ENCODE measurements at regions not wholly inside any gene's neighbourhood (a gene's known extent, or its start where the extent isn't known, plus 50 kb on each side); places are given as distances from the start of the nearest gene placed in this dataset.

DNA sequence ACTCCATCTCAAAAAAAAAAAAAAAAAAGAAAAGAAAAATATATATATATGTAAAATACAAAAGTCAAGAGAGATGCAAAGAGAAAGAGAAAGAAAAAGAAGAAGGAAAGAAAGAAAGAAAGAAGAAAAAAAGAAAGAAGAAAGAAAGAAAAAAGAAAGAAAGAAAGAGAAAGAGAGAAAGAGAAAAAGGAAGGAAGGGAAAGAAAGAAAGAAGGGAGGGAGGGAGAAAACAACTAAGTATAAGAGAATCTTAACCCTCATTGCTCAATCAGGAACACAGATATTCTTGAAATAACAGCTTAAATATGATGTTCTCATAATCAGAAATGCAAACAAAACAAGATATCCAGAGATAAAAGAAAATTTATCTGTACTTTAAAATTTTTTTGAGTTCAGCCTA is 54.4 kb upstream of the MARCKS start:
- DNase-seq (ENCODE audit: low read depth) = no peak

DNA sequence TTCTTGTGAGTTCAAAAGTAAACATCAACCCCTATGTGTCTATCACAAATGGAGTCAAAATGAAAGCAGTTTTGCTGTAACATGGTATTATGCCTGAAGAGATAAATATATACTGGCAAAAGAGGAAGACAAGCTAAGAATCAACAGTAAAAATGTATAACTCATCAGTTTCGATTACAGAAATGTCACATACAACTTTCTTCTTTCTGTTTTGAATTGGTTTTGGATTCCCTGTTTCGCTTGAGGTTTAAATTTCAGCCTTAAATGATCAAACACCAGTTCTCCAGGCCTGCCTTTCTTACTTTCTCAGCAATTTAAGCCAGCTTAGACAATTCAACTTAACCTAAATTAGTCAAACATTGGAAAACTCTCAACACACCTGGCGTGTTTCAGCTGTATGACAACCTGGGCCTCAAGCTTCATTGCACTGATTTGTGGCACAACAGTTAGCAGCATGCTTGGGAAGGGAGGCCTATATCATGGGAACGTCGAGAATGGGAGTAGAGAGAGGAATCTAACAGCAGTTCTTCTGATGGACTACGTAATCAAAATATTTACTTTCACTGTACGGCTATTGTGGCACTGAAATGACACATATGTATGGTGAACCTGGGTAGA is 51.9 kb upstream of the MARCKS start:
- no peak for DNase-seq (ENCODE audit: low read depth)

DNA sequence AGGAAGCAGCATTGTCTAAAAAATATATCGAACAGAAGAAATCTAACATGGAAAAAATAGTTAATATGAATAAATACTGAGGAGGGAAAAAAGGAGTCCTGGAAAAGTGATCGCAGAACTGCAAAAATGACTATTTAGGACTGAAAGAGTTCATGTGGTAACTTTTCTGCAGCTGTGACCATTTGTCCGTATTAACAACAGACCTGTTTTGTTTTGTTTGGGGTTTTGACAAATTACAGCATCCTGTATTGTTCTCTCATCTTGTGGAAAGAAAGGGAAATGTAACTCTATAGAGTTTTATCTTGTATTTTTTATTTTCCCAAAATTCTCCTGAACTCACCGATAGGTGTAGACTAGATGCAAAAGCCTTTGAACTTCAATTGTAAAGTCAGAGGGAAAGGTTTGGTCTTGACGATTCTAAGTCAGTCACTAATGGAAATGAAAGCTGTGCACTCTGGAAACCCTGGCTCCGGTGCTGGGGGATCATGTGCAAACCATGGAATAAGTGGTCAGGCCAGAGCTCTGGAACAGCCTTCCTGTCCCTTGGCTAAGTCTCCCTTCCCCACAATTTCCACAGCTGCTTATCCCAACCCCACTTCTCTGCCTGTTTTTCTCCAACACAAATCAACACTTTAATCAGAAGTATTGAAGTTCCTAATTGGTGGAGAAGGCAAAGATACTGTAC is 51.2 kb upstream of the MARCKS start:
- no peak for DNase-seq (ENCODE audit: low read depth)
